Esophagus muscularis mucosa (tissue), 4 donors: ENCODE measurements at regions not wholly inside any gene's neighbourhood (a gene's known extent, or its start where the extent isn't known, plus 50 kb on each side); places are given as distances from the start of the nearest gene placed in this dataset.

Source experiments
- DNase-seq: peaks from one replicate; pipeline ENCODE4 v3.0.0-alpha.2; 2017; ENCODE audit errors: extremely low spot score
- H3K27ac ChIP-seq, 4 donors: fragments of 200-600 bp; sonication (generic); replicated peaks in 1 of 4; 1 replicate in 3 of 4; 2 replicates in 1 of 4; pipeline ENCODE4 v1.5.1; 2016 to 2019; ENCODE audit warnings: mild to moderate bottlenecking in 1 of 4
- H3K27me3 ChIP-seq, 4 donors: fragments of 200-600 bp; sonication (generic); one replicate each; pipeline versions ENCODE4 v1.5.1 to v1.6.0; 2016 to 2019
- H3K36me3 ChIP-seq, 4 donors: fragments of 200-600 bp; sonication (generic); one replicate each; pipeline ENCODE4 v1.5.1; 2016 to 2019
- H3K4me1 ChIP-seq, 4 donors: fragments of 200-600 bp; sonication (generic); one replicate each; pipeline ENCODE4 v1.5.1; 2016 to 2019
- H3K4me3 ChIP-seq, 4 donors: fragments of 200-600 bp; sonication (generic); 1 replicate in 2 of 4; 2 replicates in 2 of 4; pipeline ENCODE4 v1.5.1; 2016 to 2019; ENCODE audit warnings: mild to moderate bottlenecking in 4 of 4, moderate library complexity in 1 of 4
- H3K9me3 ChIP-seq, 4 donors: fragments of 200-600 bp; sonication (generic); 1 replicate in 3 of 4; 2 replicates in 1 of 4; pipeline ENCODE4 v1.5.1; 2016 to 2019
- CTCF ChIP-seq, 3 experiments: fragments of 200-600 bp in 2 of 3; fragments of 450-650 bp in 1 of 3; sonication (generic) in 2 of 3; IDR thresholded peaks; one replicate each; pipeline ENCODE4 v1.5.1; 2017 to 2019; ENCODE audit warnings: antibody characterized with exemption in 3 of 3, mild to moderate bottlenecking in 2 of 3, moderate library complexity in 1 of 3
- EP300 ChIP-seq: sonication (generic); formaldehyde crosslinking; IDR thresholded peaks from one replicate; pipeline ENCODE4 v1.6.1; 2017; ENCODE audit warnings: antibody characterized with exemption
- POLR2A ChIP-seq: fragments of 450-650 bp; IDR thresholded peaks from one replicate; pipeline ENCODE4 v1.6.1; 2017; ENCODE audit warnings: antibody characterized with exemption, moderate library complexity, mild to moderate bottlenecking, low read depth
- POLR2AphosphoS5 ChIP-seq, 2 donors: sonication (generic); formaldehyde crosslinking; IDR thresholded peaks; one replicate each; pipeline ENCODE4 v1.6.1; 2017; ENCODE audit warnings: antibody characterized with exemption in 2 of 2
- WGBS: methylation state at CpG from one replicate; pipeline ENCODE4 v1.1.5; 2018; 5-methylcytosine and 5-hydroxymethylcytosine counted together
- intact Hi-C: fragments of 100-400 bp; cut with DNase I; formaldehyde crosslinking; loops from one replicate; pipeline ENCODE4 v1.15.1; 2023

- no peak for TF ChIP-seq POLR2AphosphoS5 (IDR thresholded peaks at IDR 0.05)
- no peak for TF ChIP-seq EP300
- no peak for TF ChIP-seq POLR2A
- TF ChIP-seq CTCF (IDR thresholded peaks at IDR 0.05) = no peak
- Histone ChIP-seq H3K36me3 (no peaks in the 10 kb centered on the region), H3K27me3 (no peaks in the 10 kb centered on the region), H3K4me3 (no peak overlapping the region), H3K4me1 (no peaks in the 10 kb centered on the region), H3K27ac (no peak overlapping the region), H3K9me3 (peaks cover 0 to 5% (median 0%) of the 10 kb centered on the region in 4 donors)
- intact Hi-C loops = no loop called here
- no CpG with 5 or more reads among the region's 1 CpG for WGBS
- no peak for DNase-seq
Observed at GRCh38 chr11:22079133-22079872, 113.6 kb upstream of the ANO5 start.

- DNase-seq = no peak
- no peaks in the 10 kb centered on the region for H3K4me1 ChIP-seq
Observed at GRCh38 chr11:22082178-22082577, 110.7 kb upstream of the ANO5 start.

GRCh38 chr11:22082788-22083187, 110.1 kb upstream of the ANO5 start:
- Histone ChIP-seq H3K9me3 (peaks cover 0 to 5% (median 0%) of the 10 kb centered on the region in 4 donors), H3K27ac (no peak overlapping the region), H3K36me3 (no peaks in the 10 kb centered on the region), H3K4me3 (no peak overlapping the region), H3K4me1 (no peaks in the 10 kb centered on the region), H3K27me3 (no peaks in the 10 kb centered on the region)
- intact Hi-C loops = no loop called here
- DNase-seq = no peak
- no peak for TF ChIP-seq CTCF (IDR thresholded peaks at IDR 0.05)
- TF ChIP-seq POLR2AphosphoS5 (IDR thresholded peaks at IDR 0.05) = no peak
- no peak for TF ChIP-seq EP300
- TF ChIP-seq POLR2A = no peak

More at GRCh38 chr11:22082178-22082577, 110.7 kb upstream of the ANO5 start:
- Histone ChIP-seq H3K27me3 (no peaks in the 10 kb centered on the region), H3K36me3 (no peaks in the 10 kb centered on the region), H3K4me3 (no peak overlapping the region), H3K9me3 (peaks cover 0 to 5% (median 0%) of the 10 kb centered on the region in 4 donors), H3K27ac (no peak overlapping the region)
- TF ChIP-seq CTCF (IDR thresholded peaks at IDR 0.05) (no peak), POLR2AphosphoS5 (IDR thresholded peaks at IDR 0.05) (no peak), EP300 (no peak), POLR2A (no peak)
- intact Hi-C loops = no loop called here

GRCh38 chr11:22084056-22084455, 108.8 kb upstream of the ANO5 start:
- TF ChIP-seq EP300 = no peak
- no peak for TF ChIP-seq POLR2AphosphoS5 (IDR thresholded peaks at IDR 0.05)
- TF ChIP-seq CTCF (IDR thresholded peaks at IDR 0.05) = no peak
- no peak for TF ChIP-seq POLR2A
- Histone ChIP-seq H3K4me1 (no peaks in the 10 kb centered on the region), H3K9me3 (peaks cover 0 to 5% (median 0%) of the 10 kb centered on the region in 4 donors), H3K27ac (no peak overlapping the region), H3K36me3 (no peaks in the 10 kb centered on the region), H3K4me3 (no peak overlapping the region), H3K27me3 (no peaks in the 10 kb centered on the region)
- 59% methylated on average over 1 of the region's 1 CpG for WGBS
- intact Hi-C loops = no loop called here
- no peak for DNase-seq

- DNase-seq = no peak
- Histone ChIP-seq H3K27ac (no peak overlapping the region), H3K9me3 (peaks cover 0 to 5% (median 0%) of the 10 kb centered on the region in 4 donors), H3K27me3 (no peaks in the 10 kb centered on the region), H3K4me1 (no peaks in the 10 kb centered on the region), H3K4me3 (no peak overlapping the region), H3K36me3 (no peaks in the 10 kb centered on the region)
- intact Hi-C loops = no loop called here
- no peak for TF ChIP-seq POLR2A
- no peak for TF ChIP-seq POLR2AphosphoS5 (IDR thresholded peaks at IDR 0.05)
- TF ChIP-seq EP300 = no peak
- no peak for TF ChIP-seq CTCF (IDR thresholded peaks at IDR 0.05)
Observed at GRCh38 chr11:22084564-22084963, 108.3 kb upstream of the ANO5 start.
